HG03025 (cell line): ENCODE measurements at regions not wholly inside any gene's neighbourhood (a gene's known extent, or its start where the extent isn't known, plus 50 kb on each side); places are given as distances from the start of the nearest gene placed in this dataset.
"Not testable (repeated sequence)": the region's sequence is repeated elsewhere in the genome, so short reads cannot be mapped to it uniquely, and the experiment has no call there.

Experiments
- ATAC-seq: cut with Tn5 transposase; IDR thresholded peaks from one replicate; pipeline ENCODE4 v1.9.1; 2021; ENCODE audit warnings: mild to moderate bottlenecking, moderate library complexity; ENCODE audit not compliant: unreplicated experiment, low FRiP score

- ATAC-seq = no peak
These were observed 1446.0 kb downstream of the FSTL5 start for GRCh38 chr4:160717848-160718247.

GRCh38 chr4:160724063-160724462 lies 1439.7 kb downstream of the FSTL5 start:
- ATAC-seq = no peak

GRCh38 chr4:160745126-160745525 lies 1418.7 kb downstream of the FSTL5 start:
- ATAC-seq = no peak

DNA sequence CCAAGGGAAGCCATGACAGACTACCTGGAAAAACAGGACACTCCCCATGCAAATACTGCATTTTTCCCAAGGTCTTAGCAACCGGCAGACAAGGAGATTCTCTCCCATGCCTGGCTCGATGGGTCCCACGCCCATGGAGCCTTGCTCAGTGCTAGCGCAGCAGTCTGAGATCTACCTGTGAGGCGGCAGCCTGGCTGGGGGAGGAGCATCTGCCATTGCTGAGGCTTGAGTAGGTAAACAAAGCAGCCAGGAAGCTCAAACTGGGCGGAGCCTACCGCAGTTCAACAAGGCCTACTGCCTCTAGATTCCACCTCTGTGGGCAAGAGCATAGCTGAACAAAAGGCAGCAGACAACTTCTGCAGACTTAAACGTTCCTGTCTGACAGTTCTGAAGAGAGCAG lies 1417.2 kb downstream of the FSTL5 start:
- ATAC-seq = not testable (repeated sequence)

- no peak for ATAC-seq
These were observed 1391.1 kb downstream of the FSTL5 start for GRCh38 chr4:160772668-160773067.

- no peak for ATAC-seq
These were observed 1368.6 kb downstream of the FSTL5 start for GRCh38 chr4:160795216-160795615.

GRCh38 chr4:160808174-160808573 lies 1355.6 kb downstream of the FSTL5 start:
- ATAC-seq = no peak

GRCh38 chr4:160809576-160809975 lies 1354.2 kb downstream of the FSTL5 start:
- ATAC-seq = no peak

- ATAC-seq = no peak
These were observed 1353.4 kb downstream of the FSTL5 start for GRCh38 chr4:160810424-160810823.

DNA sequence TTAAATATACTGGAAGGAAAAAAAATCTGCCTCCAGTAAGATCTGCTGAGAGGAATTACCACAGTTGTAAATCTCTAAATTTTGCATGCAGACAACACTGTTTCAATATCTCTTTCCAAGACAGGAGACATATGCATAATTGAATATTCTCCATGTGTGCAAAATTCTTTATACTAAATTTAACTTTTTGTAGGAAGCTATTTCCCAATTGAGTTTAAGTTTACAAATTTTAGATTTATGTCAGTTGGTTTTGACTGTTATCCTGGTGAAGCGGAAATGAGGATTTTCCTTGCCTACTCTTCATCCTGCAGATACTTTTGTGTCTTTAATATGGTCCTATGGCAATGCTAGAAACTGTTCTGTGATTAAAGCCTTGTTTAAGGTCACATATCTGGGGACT lies 1352.9 kb downstream of the FSTL5 start:
- ATAC-seq = no peak

DNA sequence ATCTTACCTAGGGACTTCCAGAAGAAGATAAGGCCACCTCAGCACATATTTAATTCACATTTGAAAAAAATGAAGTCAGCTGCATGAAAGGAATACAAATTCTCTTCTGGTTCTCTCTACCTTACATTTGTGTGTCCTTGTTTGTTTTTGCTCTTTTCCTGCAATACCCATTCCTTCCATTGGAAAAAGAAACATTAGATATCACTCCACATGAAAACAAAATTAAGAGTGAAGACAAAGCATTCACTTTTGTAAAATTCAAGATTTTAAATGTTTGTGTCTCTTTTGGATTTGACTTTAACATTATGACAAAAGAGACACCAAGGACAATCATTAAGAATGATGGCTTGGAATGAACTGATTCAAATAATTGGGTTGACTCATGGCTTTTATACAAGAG lies 1351.8 kb downstream of the FSTL5 start:
- ATAC-seq = no peak

- ATAC-seq = no peak
These were observed 1349.1 kb downstream of the FSTL5 start for GRCh38 chr4:160814726-160815125.

GRCh38 chr4:160818571-160818970 lies 1345.2 kb downstream of the FSTL5 start:
- no peak for ATAC-seq

DNA sequence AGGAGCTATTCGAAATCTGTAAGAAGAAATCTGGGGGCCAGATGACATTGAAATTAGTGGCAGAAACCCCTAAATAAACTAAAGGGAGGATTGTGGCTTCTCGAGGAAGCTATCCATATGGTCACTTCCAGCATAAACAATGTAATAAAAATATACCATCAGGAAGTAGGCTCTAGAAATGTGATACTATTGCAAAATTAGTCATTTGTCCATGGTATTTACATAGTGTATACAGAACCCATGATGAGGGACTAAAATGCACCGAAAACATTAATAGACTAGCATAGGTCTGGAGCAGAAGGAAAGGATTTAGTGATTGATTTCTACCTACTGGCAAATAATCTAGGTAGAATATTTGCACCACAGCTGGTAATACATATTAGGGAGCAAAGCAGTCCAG lies 1344.0 kb downstream of the FSTL5 start:
- ATAC-seq = no peak

- no peak for ATAC-seq
These were observed 1339.3 kb downstream of the FSTL5 start for GRCh38 chr4:160824481-160824880.

DNA sequence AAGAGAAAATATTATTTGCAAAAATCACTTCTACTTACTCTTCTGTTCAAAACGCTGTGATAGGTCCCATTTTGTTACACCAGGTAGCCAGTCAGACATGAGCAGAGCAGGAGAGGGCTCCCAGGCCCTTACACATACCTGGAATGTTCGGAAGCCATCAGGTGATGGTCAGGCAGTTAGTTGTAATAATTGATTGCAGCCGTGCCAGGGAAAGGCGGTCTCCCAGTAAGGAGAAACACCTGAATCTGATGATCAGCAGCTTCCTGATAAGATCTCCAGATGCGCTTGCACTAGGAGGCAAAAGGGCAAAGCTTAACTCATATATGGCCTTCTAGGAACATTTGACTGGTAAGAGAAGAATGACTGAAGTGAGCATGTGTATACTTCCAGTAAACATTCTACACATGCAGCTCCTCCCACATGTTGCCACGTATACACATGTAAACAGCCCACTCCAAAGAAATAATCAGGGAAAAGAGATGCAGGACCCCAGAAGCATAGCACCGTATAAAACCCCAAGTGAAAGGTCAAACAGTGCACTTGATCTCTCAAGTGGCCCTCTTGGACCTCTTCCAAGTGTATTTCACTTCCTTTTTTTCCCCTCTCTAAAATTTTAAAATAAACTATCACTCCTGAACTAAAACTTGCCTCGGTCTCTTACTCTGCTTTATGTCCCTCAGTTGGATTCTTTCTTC lies 1338.0 kb downstream of the FSTL5 start:
- no peak for ATAC-seq

- no peak for ATAC-seq
These were observed 1337.5 kb downstream of the FSTL5 start for GRCh38 chr4:160826339-160826679.

GRCh38 chr4:160831165-160831922 lies 1332.5 kb downstream of the FSTL5 start:
- no peak for ATAC-seq

DNA sequence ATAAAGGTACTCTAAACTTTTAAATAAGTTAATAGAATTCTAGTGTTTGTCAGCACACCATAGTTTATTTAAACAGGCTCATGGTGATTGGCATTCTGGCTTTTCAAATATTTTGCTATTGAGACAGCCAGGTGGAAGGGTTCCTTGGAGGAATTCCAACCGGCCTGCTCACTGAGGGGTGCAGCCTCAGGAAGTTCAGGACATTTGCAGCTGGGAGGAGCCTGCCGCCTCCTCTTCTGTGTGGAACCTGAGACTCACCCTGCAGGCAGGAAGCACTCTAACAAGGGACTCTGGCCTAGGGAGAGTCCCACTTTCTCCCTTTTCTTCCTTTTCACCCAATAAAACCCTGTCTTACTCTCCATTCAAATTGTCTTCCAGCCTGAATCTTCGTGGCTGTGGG lies 1328.0 kb downstream of the FSTL5 start:
- no peak for ATAC-seq

- no peak for ATAC-seq
These were observed 1327.4 kb downstream of the FSTL5 start for GRCh38 chr4:160836431-160836830.

GRCh38 chr4:160846121-160846520 lies 1317.7 kb downstream of the FSTL5 start:
- ATAC-seq = no peak

- no peak for ATAC-seq
These were observed 1316.6 kb downstream of the FSTL5 start for GRCh38 chr4:160847228-160847627.
